Chondrocyte (in vitro differentiated cells): ENCODE measurements at regions not wholly inside any gene's neighbourhood (a gene's known extent, or its start where the extent isn't known, plus 50 kb on each side); places are given as distances from the start of the nearest gene placed in this dataset.

Experiments used
- DNase-seq: peaks from one replicate; pipeline ENCODE4 v3.0.0; 2021; ENCODE audit warnings: mixed read lengths, low spot score
- H3K27ac Mint-ChIP-seq: one replicate; pipeline ENCODE4 v1.8.0; 2021; ENCODE audit warnings: mild to moderate bottlenecking, moderate library complexity, mixed read lengths; ENCODE audit not compliant: unreplicated experiment
- H3K27me3 Mint-ChIP-seq: 2 replicates; pipeline ENCODE4 v1.8.0; 2021; ENCODE audit warnings: low read depth, mixed read lengths
- H3K36me3 Mint-ChIP-seq: 2 replicates; pipeline ENCODE4 v1.8.0; 2021; ENCODE audit warnings: low read depth, mixed read lengths
- H3K4me1 Mint-ChIP-seq: 2 replicates; pipeline ENCODE4 v1.8.0; 2021; ENCODE audit warnings: low read depth, mild to moderate bottlenecking, mixed read lengths
- H3K4me3 Mint-ChIP-seq: one replicate; pipeline ENCODE4 v1.8.0; 2021; ENCODE audit warnings: mild to moderate bottlenecking, moderate library complexity, mixed read lengths; ENCODE audit not compliant: unreplicated experiment
- H3K9me3 Mint-ChIP-seq: 2 replicates; pipeline ENCODE4 v1.8.0; 2021; ENCODE audit warnings: low read depth, mixed read lengths
- CTCF ChIP-seq: fragments of 200-600 bp; sonication (generic); IDR thresholded peaks from 2 replicates; pipeline ENCODE4 v1.5.0; 2021; ENCODE audit warnings: antibody characterized with exemption, mild to moderate bottlenecking, moderate library complexity

- Mint-ChIP-seq H3K4me3 (no peak overlapping the region), H3K9me3 (no peaks in the 10 kb centered on the region), H3K27ac (no peak overlapping the region), H3K4me1 (peaks cover 6% of the 10 kb centered on the region), H3K36me3 (no peaks in the 10 kb centered on the region), H3K27me3 (peaks cover 7% of the 10 kb centered on the region)
- no peak for TF ChIP-seq CTCF
- no peak for DNase-seq
Observed at GRCh38 chr1:190578017-190578416, 100.4 kb upstream of the BRINP3 start.

GRCh38 chr1:190578526-190578925 is 100.9 kb upstream of the BRINP3 start:
- Mint-ChIP-seq H3K27ac (no peak overlapping the region), H3K36me3 (no peaks in the 10 kb centered on the region)

GRCh38 chr1:190579552-190580193 is 102.0 kb upstream of the BRINP3 start:
- Mint-ChIP-seq H3K27me3 (peaks cover 7% of the 10 kb centered on the region), H3K4me3 (no peak overlapping the region), H3K9me3 (no peaks in the 10 kb centered on the region), H3K36me3 (no peaks in the 10 kb centered on the region), H3K27ac (no peak overlapping the region), H3K4me1 (peaks cover 6% of the 10 kb centered on the region)
- DNase-seq, result no peak
- no peak for TF ChIP-seq CTCF

More at GRCh38 chr1:190578526-190578925, 100.9 kb upstream of the BRINP3 start:
- Mint-ChIP-seq H3K4me1 (peaks cover 6% of the 10 kb centered on the region), H3K9me3 (no peaks in the 10 kb centered on the region), H3K4me3 (no peak overlapping the region), H3K27me3 (peaks cover 7% of the 10 kb centered on the region)
- DNase-seq, result no peak
- no peak for TF ChIP-seq CTCF

- H3K4me3 Mint-ChIP-seq, result no peak overlapping the region
- H3K36me3 Mint-ChIP-seq, result no peaks in the 10 kb centered on the region
- no peak for TF ChIP-seq CTCF
- DNase-seq, result no peak
- no peaks in the 10 kb centered on the region for H3K4me1 Mint-ChIP-seq
- no peaks in the 10 kb centered on the region for H3K9me3 Mint-ChIP-seq
- H3K27me3 Mint-ChIP-seq, result no peaks in the 10 kb centered on the region
- no peak overlapping the region for H3K27ac Mint-ChIP-seq
Observed at GRCh38 chr1:190583862-190584261, 106.2 kb upstream of the BRINP3 start.

- Mint-ChIP-seq H3K36me3 (no peaks in the 10 kb centered on the region), H3K4me1 (no peaks in the 10 kb centered on the region), H3K9me3 (no peaks in the 10 kb centered on the region), H3K27me3 (no peaks in the 10 kb centered on the region), H3K4me3 (no peak overlapping the region), H3K27ac (no peak overlapping the region)
- no peak for TF ChIP-seq CTCF
- DNase-seq, result no peak
Observed at GRCh38 chr1:190588424-190588823, 110.8 kb upstream of the BRINP3 start.
